SK-N-SH (cell line): ENCODE measurements at regions not wholly inside any gene's neighbourhood (a gene's known extent, or its start where the extent isn't known, plus 50 kb on each side); places are given as distances from the start of the nearest gene placed in this dataset.

Experiments
- CHD2 ChIP-seq: fragments of 150-350 bp; IDR thresholded peaks from 2 replicates; pipeline ENCODE4 v1.6.1; 2018; ENCODE audit warnings: low read length; ENCODE audit not compliant: partially characterized antibody
- FOXM1 ChIP-seq: IDR thresholded peaks from 2 replicates; pipeline ENCODE4 v1.4.0; 2012; ENCODE audit warnings: low read depth, mild to moderate bottlenecking
- JUND ChIP-seq: IDR thresholded peaks from 2 replicates; pipeline ENCODE4 v1.4.0; 2012
- NFIC ChIP-seq: IDR thresholded peaks from 2 replicates; pipeline ENCODE4 v1.4.0; 2012; ENCODE audit warnings: borderline replicate concordance
- TF ChIP-seq, protein P1 (sequence below): IDR thresholded peaks from 2 replicates; pipeline ENCODE4 v1.4.0; 2012; ENCODE audit warnings: low read depth
- TF ChIP-seq, protein P2 (sequence below): fragments of 200-600 bp; sonication (generic); IDR thresholded peaks from 2 replicates; pipeline ENCODE4 v1.6.1; 2017; ENCODE audit warnings: antibody characterized with exemption, mild to moderate bottlenecking, moderate library complexity
- TF ChIP-seq, protein P3 (sequence below): IDR thresholded peaks from 2 replicates; pipeline ENCODE4; 2012
- TF ChIP-seq, protein P4 (sequence below): IDR thresholded peaks from 2 replicates; pipeline ENCODE4 v1.6.1; 2012; ENCODE audit warnings: mild to moderate bottlenecking, low read depth, low read length, moderate library complexity

DNA sequence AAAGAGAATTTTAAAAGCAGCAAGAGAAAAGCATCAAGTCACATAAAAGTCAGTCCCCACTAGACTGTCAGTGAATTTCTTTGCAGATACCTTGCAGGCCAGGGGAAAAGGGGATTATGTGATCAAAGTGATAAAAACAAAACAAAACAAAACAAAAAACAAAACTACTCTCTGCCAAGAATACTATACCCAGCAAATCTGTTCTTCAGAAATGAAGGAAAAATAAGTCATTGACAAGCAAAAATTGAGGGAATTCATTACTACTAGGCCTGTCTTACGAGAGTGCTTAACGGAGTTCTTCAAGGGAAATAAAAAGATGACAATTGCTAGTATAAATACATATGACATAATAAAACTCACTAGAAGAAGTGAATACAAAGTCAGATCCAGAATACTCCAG is 245.5 kb upstream of the CHST9 start:
- TF ChIP-seq, protein P1, sequence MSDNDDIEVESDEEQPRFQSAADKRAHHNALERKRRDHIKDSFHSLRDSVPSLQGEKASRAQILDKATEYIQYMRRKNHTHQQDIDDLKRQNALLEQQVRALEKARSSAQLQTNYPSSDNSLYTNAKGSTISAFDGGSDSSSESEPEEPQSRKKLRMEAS = no peak
- TF ChIP-seq FOXM1 (no peak), NFIC (no peak), JUND (no peak), CHD2 (no peak)
- TF ChIP-seq, protein P2, sequence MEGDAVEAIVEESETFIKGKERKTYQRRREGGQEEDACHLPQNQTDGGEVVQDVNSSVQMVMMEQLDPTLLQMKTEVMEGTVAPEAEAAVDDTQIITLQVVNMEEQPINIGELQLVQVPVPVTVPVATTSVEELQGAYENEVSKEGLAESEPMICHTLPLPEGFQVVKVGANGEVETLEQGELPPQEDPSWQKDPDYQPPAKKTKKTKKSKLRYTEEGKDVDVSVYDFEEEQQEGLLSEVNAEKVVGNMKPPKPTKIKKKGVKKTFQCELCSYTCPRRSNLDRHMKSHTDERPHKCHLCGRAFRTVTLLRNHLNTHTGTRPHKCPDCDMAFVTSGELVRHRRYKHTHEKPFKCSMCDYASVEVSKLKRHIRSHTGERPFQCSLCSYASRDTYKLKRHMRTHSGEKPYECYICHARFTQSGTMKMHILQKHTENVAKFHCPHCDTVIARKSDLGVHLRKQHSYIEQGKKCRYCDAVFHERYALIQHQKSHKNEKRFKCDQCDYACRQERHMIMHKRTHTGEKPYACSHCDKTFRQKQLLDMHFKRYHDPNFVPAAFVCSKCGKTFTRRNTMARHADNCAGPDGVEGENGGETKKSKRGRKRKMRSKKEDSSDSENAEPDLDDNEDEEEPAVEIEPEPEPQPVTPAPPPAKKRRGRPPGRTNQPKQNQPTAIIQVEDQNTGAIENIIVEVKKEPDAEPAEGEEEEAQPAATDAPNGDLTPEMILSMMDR = no peak
- TF ChIP-seq, protein P3, sequence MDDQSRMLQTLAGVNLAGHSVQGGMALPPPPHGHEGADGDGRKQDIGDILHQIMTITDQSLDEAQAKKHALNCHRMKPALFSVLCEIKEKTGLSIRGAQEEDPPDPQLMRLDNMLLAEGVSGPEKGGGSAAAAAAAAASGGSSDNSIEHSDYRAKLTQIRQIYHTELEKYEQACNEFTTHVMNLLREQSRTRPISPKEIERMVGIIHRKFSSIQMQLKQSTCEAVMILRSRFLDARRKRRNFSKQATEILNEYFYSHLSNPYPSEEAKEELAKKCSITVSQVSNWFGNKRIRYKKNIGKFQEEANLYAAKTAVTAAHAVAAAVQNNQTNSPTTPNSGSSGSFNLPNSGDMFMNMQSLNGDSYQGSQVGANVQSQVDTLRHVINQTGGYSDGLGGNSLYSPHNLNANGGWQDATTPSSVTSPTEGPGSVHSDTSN = no peak
- TF ChIP-seq, protein P4, sequence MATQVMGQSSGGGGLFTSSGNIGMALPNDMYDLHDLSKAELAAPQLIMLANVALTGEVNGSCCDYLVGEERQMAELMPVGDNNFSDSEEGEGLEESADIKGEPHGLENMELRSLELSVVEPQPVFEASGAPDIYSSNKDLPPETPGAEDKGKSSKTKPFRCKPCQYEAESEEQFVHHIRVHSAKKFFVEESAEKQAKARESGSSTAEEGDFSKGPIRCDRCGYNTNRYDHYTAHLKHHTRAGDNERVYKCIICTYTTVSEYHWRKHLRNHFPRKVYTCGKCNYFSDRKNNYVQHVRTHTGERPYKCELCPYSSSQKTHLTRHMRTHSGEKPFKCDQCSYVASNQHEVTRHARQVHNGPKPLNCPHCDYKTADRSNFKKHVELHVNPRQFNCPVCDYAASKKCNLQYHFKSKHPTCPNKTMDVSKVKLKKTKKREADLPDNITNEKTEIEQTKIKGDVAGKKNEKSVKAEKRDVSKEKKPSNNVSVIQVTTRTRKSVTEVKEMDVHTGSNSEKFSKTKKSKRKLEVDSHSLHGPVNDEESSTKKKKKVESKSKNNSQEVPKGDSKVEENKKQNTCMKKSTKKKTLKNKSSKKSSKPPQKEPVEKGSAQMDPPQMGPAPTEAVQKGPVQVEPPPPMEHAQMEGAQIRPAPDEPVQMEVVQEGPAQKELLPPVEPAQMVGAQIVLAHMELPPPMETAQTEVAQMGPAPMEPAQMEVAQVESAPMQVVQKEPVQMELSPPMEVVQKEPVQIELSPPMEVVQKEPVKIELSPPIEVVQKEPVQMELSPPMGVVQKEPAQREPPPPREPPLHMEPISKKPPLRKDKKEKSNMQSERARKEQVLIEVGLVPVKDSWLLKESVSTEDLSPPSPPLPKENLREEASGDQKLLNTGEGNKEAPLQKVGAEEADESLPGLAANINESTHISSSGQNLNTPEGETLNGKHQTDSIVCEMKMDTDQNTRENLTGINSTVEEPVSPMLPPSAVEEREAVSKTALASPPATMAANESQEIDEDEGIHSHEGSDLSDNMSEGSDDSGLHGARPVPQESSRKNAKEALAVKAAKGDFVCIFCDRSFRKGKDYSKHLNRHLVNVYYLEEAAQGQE = no peak
